HCT116 (cell line): ENCODE measurements at regions not wholly inside any gene's neighbourhood (a gene's known extent, or its start where the extent isn't known, plus 50 kb on each side); places are given as distances from the start of the nearest gene placed in this dataset.

Source experiments
- ATAC-seq: fragments of 200-7000 bp; cut with Tn5 transposase; 2 replicates; pipeline ENCODE4 v1.9.1; 2020; ENCODE audit warnings: mild to moderate bottlenecking, moderate library complexity
- BruUV-seq: library from RNA; stranded (reverse); fragments of 400-500 nt; replicated peaks from 2 replicates; lab custom pipeline; 2021; lab: Mats Ljungman, UMichigan
- CTCF ChIA-PET: fragments of 300-600 bp; sonication (Branson Sonifier 250); formaldehyde crosslinking; loops from one replicate; lab custom pipeline; 2021; ENCODE audit warnings: antibody characterized with exemption; lab: Charles Lee
- POLR2A ChIA-PET: fragments of 300-600, 350-600 bp; sonication (Branson Sonifier 250); formaldehyde crosslinking; loops from one replicate; lab custom pipeline; 2021; ENCODE audit warnings: antibody characterized with exemption; lab: Charles Lee
- RAD21 ChIA-PET, 2 experiments: fragments of 300-600 bp; sonication (Branson Sonifier 250); formaldehyde crosslinking; loops; one replicate each; lab custom pipeline; 2023; ENCODE audit warnings: low total read pairs in 2 of 2; ENCODE audit not compliant: uncharacterized antibody in 2 of 2, unreplicated experiment in 2 of 2, low non-redundant PET in 1 of 2; lab: Charles Lee
- DNase-seq: peaks from one replicate; pipeline ENCODE4 v3.0.0-alpha.2; 2010; ENCODE audit warnings: low read depth, low spot score
- H2AFZ ChIP-seq: fragments of 200-600 bp; shearing (Covaris generic), sonication (generic); 2 replicates; pipeline ENCODE4 v1.6.1; 2017; ENCODE audit warnings: low read depth, mixed run types, mixed read lengths, antibody characterized with exemption, low read length; ENCODE audit not compliant: poor library complexity, severe bottlenecking
- H3K27ac ChIP-seq: 2 replicates; pipeline ENCODE4 v1.5.1; 2012; ENCODE audit warnings: low read depth, low read length
- H3K27me3 ChIP-seq: fragments of 200-600 bp; sonication (generic); 2 replicates; pipeline ENCODE4 v1.6.1; 2016; ENCODE audit warnings: mixed run types, low read length, mixed read lengths; ENCODE audit not compliant: insufficient read depth
- H3K36me3 ChIP-seq, 2 experiments: fragments of 200-500 bp in 1 of 2; fragments of 200-600 bp in 1 of 2; sonication (Bioruptor generic) in 1 of 2; sonication (generic) in 1 of 2; 2 replicates each; pipeline versions ENCODE4 v1.5.1 to v1.6.1; 2014 to 2016; ENCODE audit warnings: low read length in 2 of 2, inconsistent platforms in 1 of 2, mixed read lengths in 1 of 2, mixed run types in 1 of 2; ENCODE audit not compliant: insufficient read depth in 2 of 2, control insufficient read depth in 1 of 2
- H3K4me1 ChIP-seq, 2 experiments: fragments of 200-600 bp in 1 of 2; sonication (generic) in 1 of 2; 2 replicates each; pipeline versions ENCODE4 v1.5.1 to v1.6.1; 2012 to 2017; ENCODE audit warnings: low read length in 2 of 2, inconsistent platforms in 1 of 2, mild to moderate bottlenecking in 1 of 2, mixed read lengths in 1 of 2, mixed run types in 1 of 2, moderate library complexity in 1 of 2; ENCODE audit not compliant: insufficient read depth in 2 of 2, control insufficient read depth in 1 of 2
- H3K4me2 ChIP-seq: fragments of 200-600 bp; sonication (generic); 2 replicates; pipeline ENCODE4 v1.6.1; 2017; ENCODE audit warnings: mixed run types, low read length, mixed read lengths
- H3K4me3 ChIP-seq, 2 experiments: fragments of 200-600 bp in 1 of 2; sonication (generic) in 1 of 2; replicated peaks in 1 of 2; 2 replicates each; pipeline ENCODE4 v1.5.1; 2011 to 2016; ENCODE audit warnings: low read length in 2 of 2, control low read depth in 1 of 2, low read depth in 1 of 2, mild to moderate bottlenecking in 1 of 2, mixed read lengths in 1 of 2, mixed run types in 1 of 2
- H3K79me2 ChIP-seq: fragments of 200-600 bp; sonication (generic); 2 replicates; pipeline ENCODE4 v1.6.1; 2017; ENCODE audit warnings: mild to moderate bottlenecking, mixed run types, low read length, moderate library complexity, mixed read lengths; ENCODE audit not compliant: insufficient read depth
- H3K9ac ChIP-seq: fragments of 200-600 bp; sonication (generic); 2 replicates; pipeline ENCODE4 v1.6.1; 2016; ENCODE audit warnings: low read length, mixed read lengths
- H3K9me2 ChIP-seq: fragments of 200-600 bp; sonication (generic), shearing (Covaris generic); 2 replicates; pipeline ENCODE4 v1.6.1; 2017; ENCODE audit warnings: mixed run types, mild to moderate bottlenecking, moderate library complexity; ENCODE audit not compliant: insufficient read depth
- H3K9me3 ChIP-seq, 2 experiments: fragments of 200-500 bp in 1 of 2; fragments of 200-600 bp in 1 of 2; sonication (Bioruptor generic) in 1 of 2; sonication (generic) in 1 of 2; 2 replicates each; pipeline ENCODE4 v1.6.1; 2014 to 2017; ENCODE audit warnings: low read length in 2 of 2, mixed read lengths in 2 of 2, inconsistent platforms in 1 of 2, low read depth in 1 of 2, mild to moderate bottlenecking in 1 of 2, mixed run types in 1 of 2, moderate library complexity in 1 of 2; ENCODE audit not compliant: control insufficient read depth in 1 of 2, insufficient read depth in 1 of 2
- H4K20me1 ChIP-seq: fragments of 200-600 bp; sonication (generic), shearing (Covaris generic); 2 replicates; pipeline ENCODE4 v1.6.1; 2017; ENCODE audit warnings: mixed run types, mild to moderate bottlenecking, moderate library complexity; ENCODE audit not compliant: insufficient read depth
- CBX3 ChIP-seq: IDR thresholded peaks from 2 replicates; pipeline ENCODE4 v1.6.1; 2012; ENCODE audit warnings: low read depth
- CEBPB ChIP-seq: IDR thresholded peaks from 2 replicates; pipeline ENCODE4 v1.6.1; 2012; ENCODE audit warnings: low read depth
- EGR1 ChIP-seq: IDR thresholded peaks from 2 replicates; pipeline ENCODE4 v1.6.1; 2012; ENCODE audit warnings: low read depth
- ELF1 ChIP-seq: IDR thresholded peaks from 2 replicates; pipeline ENCODE4 v1.6.1; 2012; ENCODE audit warnings: low read depth, borderline replicate concordance
- EZH2 ChIP-seq: fragments of 200-600 bp; sonication (generic); IDR thresholded peaks from 2 replicates; pipeline ENCODE4 v1.6.1; 2017; ENCODE audit warnings: antibody characterized with exemption, mixed run types
- FOSL1 ChIP-seq: IDR thresholded peaks from 2 replicates; pipeline ENCODE4 v1.6.1; 2012; ENCODE audit warnings: low read depth
- JUND ChIP-seq: IDR thresholded peaks from 2 replicates; pipeline ENCODE4 v1.6.1; 2012
- SRF ChIP-seq: IDR thresholded peaks from 2 replicates; pipeline ENCODE4 v1.6.1; 2012; ENCODE audit warnings: low read depth
- TCF7L2 ChIP-seq: IDR thresholded peaks from 2 replicates; pipeline ENCODE4 v1.7.0; 2011; ENCODE audit warnings: borderline replicate concordance, inconsistent platforms; ENCODE audit not compliant: insufficient read depth, insufficient read length; ENCODE audit errors: extremely low read depth
- ZNF274 ChIP-seq: fragments of 200-500 bp; sonication (Bioruptor generic); IDR thresholded peaks from 2 replicates; pipeline ENCODE4 v1.6.1; 2014; ENCODE audit warnings: mild to moderate bottlenecking, low read depth, low read length, inconsistent platforms
- intact Hi-C: fragments of 100-400 bp; cut with micrococcal nuclease; formaldehyde crosslinking; loops from 2 replicates; pipeline ENCODE4 v1.10.0; 2022
- TF ChIP-seq, protein P1 (sequence below), 3 experiments: fragments of 200-600 bp in 1 of 3; sonication (generic) in 1 of 3; IDR thresholded peaks in 2 of 3; conservative IDR thresholded peaks in 1 of 3; 2 replicates each; pipeline ENCODE4 v1.5.1; 2012 to 2017; ENCODE audit warnings: low read depth in 2 of 3, low read length in 2 of 3, antibody characterized with exemption in 1 of 3, borderline replicate concordance in 1 of 3, control low read depth in 1 of 3, mild to moderate bottlenecking in 1 of 3, mixed read lengths in 1 of 3, mixed run types in 1 of 3, moderate library complexity in 1 of 3; ENCODE audit not compliant: insufficient read depth in 1 of 3
- TF ChIP-seq, protein P2 (sequence below): IDR thresholded peaks from 2 replicates; pipeline ENCODE4 v1.6.1; 2011; ENCODE audit warnings: mild to moderate bottlenecking, low read length, moderate library complexity; ENCODE audit not compliant: insufficient replicate concordance; ENCODE audit errors: extremely low read depth

DNA sequence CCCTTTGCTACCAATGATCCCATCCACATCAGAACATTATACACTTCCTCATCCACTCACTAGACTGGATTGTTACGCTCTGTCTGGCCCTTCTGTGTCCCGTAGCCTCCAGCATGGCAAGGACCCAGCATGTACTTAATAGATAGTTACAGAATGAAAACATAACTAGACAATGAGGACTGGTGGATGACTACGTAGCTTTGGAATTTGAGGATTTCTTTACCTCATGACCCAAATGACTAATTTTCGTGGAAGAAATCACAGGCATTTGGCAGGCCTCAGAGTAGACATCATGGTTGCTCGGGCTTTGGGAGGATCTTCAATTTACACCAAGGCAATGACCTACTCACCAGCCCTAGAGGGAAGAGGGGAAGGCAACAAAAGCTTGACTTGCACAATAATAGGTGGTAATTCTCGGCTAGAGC lies 299.8 kb downstream of the TLE1 start:
- TF ChIP-seq TCF7L2 (no peak), SRF (no peak), EGR1 (no peak), EZH2 (no peak), CEBPB (no peak), CBX3 (no peak), FOSL1 (peak; percentile 55), JUND (peak; percentile 47; the same call in 1 of the 2 replicates), ZNF274 (no peak), ELF1 (no peak)
- TF ChIP-seq, protein P1, sequence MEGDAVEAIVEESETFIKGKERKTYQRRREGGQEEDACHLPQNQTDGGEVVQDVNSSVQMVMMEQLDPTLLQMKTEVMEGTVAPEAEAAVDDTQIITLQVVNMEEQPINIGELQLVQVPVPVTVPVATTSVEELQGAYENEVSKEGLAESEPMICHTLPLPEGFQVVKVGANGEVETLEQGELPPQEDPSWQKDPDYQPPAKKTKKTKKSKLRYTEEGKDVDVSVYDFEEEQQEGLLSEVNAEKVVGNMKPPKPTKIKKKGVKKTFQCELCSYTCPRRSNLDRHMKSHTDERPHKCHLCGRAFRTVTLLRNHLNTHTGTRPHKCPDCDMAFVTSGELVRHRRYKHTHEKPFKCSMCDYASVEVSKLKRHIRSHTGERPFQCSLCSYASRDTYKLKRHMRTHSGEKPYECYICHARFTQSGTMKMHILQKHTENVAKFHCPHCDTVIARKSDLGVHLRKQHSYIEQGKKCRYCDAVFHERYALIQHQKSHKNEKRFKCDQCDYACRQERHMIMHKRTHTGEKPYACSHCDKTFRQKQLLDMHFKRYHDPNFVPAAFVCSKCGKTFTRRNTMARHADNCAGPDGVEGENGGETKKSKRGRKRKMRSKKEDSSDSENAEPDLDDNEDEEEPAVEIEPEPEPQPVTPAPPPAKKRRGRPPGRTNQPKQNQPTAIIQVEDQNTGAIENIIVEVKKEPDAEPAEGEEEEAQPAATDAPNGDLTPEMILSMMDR (IDR thresholded peaks at IDR 0.05 in 2 of 3, conservative IDR thresholded peaks at IDR 0.05 in 1 of 3; ENCODE audit: borderline replicate concordance in 1 of 3, insufficient read depth in 1 of 3, low read depth in 2 of 3, low read length in 2 of 3) = no peak
- TF ChIP-seq, protein P2, sequence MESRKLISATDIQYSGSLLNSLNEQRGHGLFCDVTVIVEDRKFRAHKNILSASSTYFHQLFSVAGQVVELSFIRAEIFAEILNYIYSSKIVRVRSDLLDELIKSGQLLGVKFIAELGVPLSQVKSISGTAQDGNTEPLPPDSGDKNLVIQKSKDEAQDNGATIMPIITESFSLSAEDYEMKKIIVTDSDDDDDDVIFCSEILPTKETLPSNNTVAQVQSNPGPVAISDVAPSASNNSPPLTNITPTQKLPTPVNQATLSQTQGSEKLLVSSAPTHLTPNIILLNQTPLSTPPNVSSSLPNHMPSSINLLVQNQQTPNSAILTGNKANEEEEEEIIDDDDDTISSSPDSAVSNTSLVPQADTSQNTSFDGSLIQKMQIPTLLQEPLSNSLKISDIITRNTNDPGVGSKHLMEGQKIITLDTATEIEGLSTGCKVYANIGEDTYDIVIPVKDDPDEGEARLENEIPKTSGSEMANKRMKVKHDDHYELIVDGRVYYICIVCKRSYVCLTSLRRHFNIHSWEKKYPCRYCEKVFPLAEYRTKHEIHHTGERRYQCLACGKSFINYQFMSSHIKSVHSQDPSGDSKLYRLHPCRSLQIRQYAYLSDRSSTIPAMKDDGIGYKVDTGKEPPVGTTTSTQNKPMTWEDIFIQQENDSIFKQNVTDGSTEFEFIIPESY = no peak
- Histone ChIP-seq H3K36me3 (no peaks in the 10 kb centered on the region), H2AFZ (peak overlapping the region; percentile 71), H3K4me2 (peak overlapping the region; percentile 61), H3K4me1 (peaks cover 11 to 32% of the 10 kb centered on the region in 2 experiments), H3K9me3 (no peaks in the 10 kb centered on the region), H3K9me2 (no peaks in the 10 kb centered on the region), H4K20me1 (no peaks in the 10 kb centered on the region), H3K9ac (no peak overlapping the region), H3K27ac (no peak overlapping the region), H3K79me2 (no peaks in the 10 kb centered on the region), H3K4me3 (no peak overlapping the region; a peak in 1 of 4 replicates), H3K27me3 (no peaks in the 10 kb centered on the region)
- intact Hi-C loops = no loop called here
- peak; percentile 22 for DNase-seq
- BruUV-seq = no TSS peak
- RAD21 ChIA-PET = no interaction called here
- peak; percentile 76 for ATAC-seq
- CTCF ChIA-PET = no interaction called here
- POLR2A ChIA-PET = no interaction called here
